WTC11 (cell line): ENCODE measurements at regions not wholly inside any gene's neighbourhood (a gene's known extent, or its start where the extent isn't known, plus 50 kb on each side); places are given as distances from the start of the nearest gene placed in this dataset.

Source experiments
- ATAC-seq: fragments of 200-7000 bp; cut with Tn5 transposase; 2 replicates; pipeline ENCODE4 v1.10.0; 2021; ENCODE audit warnings: mild to moderate bottlenecking, moderate library complexity
- CTCF ChIA-PET: fragments of 300-600 bp; sonication (Branson Sonifier 250); formaldehyde crosslinking; loops from one replicate; lab custom pipeline; 2021; ENCODE audit warnings: antibody characterized with exemption; lab: Charles Lee
- POLR2A ChIA-PET: fragments of 350-600 bp; sonication (Branson Sonifier 250); formaldehyde crosslinking; loops from one replicate; lab custom pipeline; 2021; ENCODE audit warnings: antibody characterized with exemption; lab: Charles Lee
- DNase-seq: peaks from one replicate; pipeline ENCODE4 v3.0.0; 2021; ENCODE audit warnings: low spot score
- H3K27ac Mint-ChIP-seq: 2 replicates; pipeline ENCODE4 v1.8.0; 2021; ENCODE audit warnings: mixed read lengths
- H3K27me3 Mint-ChIP-seq: 2 replicates; pipeline ENCODE4 v1.8.0; 2021; ENCODE audit warnings: low read depth, mild to moderate bottlenecking, moderate library complexity, mixed read lengths
- H3K36me3 Mint-ChIP-seq: 2 replicates; pipeline ENCODE4 v1.8.0; 2021; ENCODE audit warnings: mixed read lengths
- H3K4me1 Mint-ChIP-seq: 2 replicates; pipeline ENCODE4 v1.8.0; 2022; ENCODE audit warnings: mixed read lengths
- H3K4me3 Mint-ChIP-seq: 2 replicates; pipeline ENCODE4 v1.8.0; 2021; ENCODE audit warnings: mild to moderate bottlenecking, moderate library complexity, mixed read lengths
- H3K9me3 Mint-ChIP-seq: 2 replicates; pipeline ENCODE4 v1.8.0; 2021; ENCODE audit warnings: mixed read lengths
- CREB1 ChIP-seq: sonication (generic); formaldehyde crosslinking; IDR thresholded peaks from 2 replicates; pipeline ENCODE4 v1.8.0; 2023; ENCODE audit warnings: mild to moderate bottlenecking, missing genetic modification reagents
- CREM ChIP-seq: sonication (generic); formaldehyde crosslinking; IDR thresholded peaks from 2 replicates; pipeline ENCODE4 v1.8.1; 2022; ENCODE audit warnings: mild to moderate bottlenecking, missing genetic modification reagents, moderate library complexity
- ELF4 ChIP-seq: sonication (generic); formaldehyde crosslinking; IDR thresholded peaks from 2 replicates; pipeline ENCODE4 v1.8.1; 2022; ENCODE audit warnings: low read depth, mild to moderate bottlenecking, moderate library complexity, missing genetic modification reagents
- EMX1 ChIP-seq: fragments of 250-450 bp; sonication (Bioruptor Pico); IDR thresholded peaks from 2 replicates; pipeline ENCODE4 v1.8.0; 2021; ENCODE audit warnings: mild to moderate bottlenecking
- ETV6 ChIP-seq: sonication (generic); formaldehyde crosslinking; IDR thresholded peaks from 2 replicates; pipeline ENCODE4 v1.8.1; 2022; ENCODE audit warnings: mild to moderate bottlenecking, missing genetic modification reagents
- FOXJ3 ChIP-seq: sonication (generic); formaldehyde crosslinking; IDR thresholded peaks from 2 replicates; pipeline ENCODE4 v1.9.0; 2021; ENCODE audit warnings: missing genetic modification reagents, mild to moderate bottlenecking, borderline replicate concordance
- FOXK1 ChIP-seq: sonication (generic); formaldehyde crosslinking; IDR thresholded peaks from 2 replicates; pipeline ENCODE4 v1.8.0; 2022; ENCODE audit warnings: mild to moderate bottlenecking, moderate library complexity, missing genetic modification reagents
- GABPB1 ChIP-seq: sonication (generic); formaldehyde crosslinking; IDR thresholded peaks from 2 replicates; pipeline ENCODE4 v1.8.1; 2023; ENCODE audit warnings: mild to moderate bottlenecking, missing genetic modification reagents
- GRHL2 ChIP-seq: fragments of 250-450 bp; sonication (Bioruptor Pico); IDR thresholded peaks from 2 replicates; pipeline ENCODE4 v1.8.0; 2022; ENCODE audit warnings: mild to moderate bottlenecking, moderate library complexity; ENCODE audit not compliant: insufficient replicate concordance, severe bottlenecking
- MXD4 ChIP-seq: fragments of 250-450 bp; sonication (Bioruptor Pico); IDR thresholded peaks from 2 replicates; pipeline ENCODE4 v1.8.0; 2021; ENCODE audit warnings: mild to moderate bottlenecking, moderate library complexity, borderline replicate concordance
- NFE2L1 ChIP-seq: sonication (generic); formaldehyde crosslinking; IDR thresholded peaks from 2 replicates; pipeline ENCODE4 v1.8.1; 2023; ENCODE audit warnings: missing genetic modification reagents
- NFYB ChIP-seq: sonication (generic); formaldehyde crosslinking; conservative IDR thresholded peaks from 2 replicates; pipeline ENCODE4 v1.8.0; 2022; ENCODE audit warnings: low read depth, missing genetic modification reagents
- OVOL2 ChIP-seq: fragments of 250-450 bp; sonication (Bioruptor Pico); IDR thresholded peaks from 2 replicates; pipeline ENCODE4 v1.9.0; 2021; ENCODE audit warnings: mild to moderate bottlenecking, borderline replicate concordance
- PRRX2 ChIP-seq: fragments of 250-450 bp; sonication (Bioruptor Pico); IDR thresholded peaks from 2 replicates; pipeline ENCODE4 v1.8.0; 2021; ENCODE audit warnings: mild to moderate bottlenecking
- RORB ChIP-seq: fragments of 250-450 bp; sonication (Bioruptor Pico); IDR thresholded peaks from 2 replicates; pipeline ENCODE4 v1.9.0; 2021; ENCODE audit warnings: mild to moderate bottlenecking
- TP53 ChIP-seq: sonication (generic); formaldehyde crosslinking; IDR thresholded peaks from 2 replicates; pipeline ENCODE4 v1.8.1; 2023; ENCODE audit warnings: mild to moderate bottlenecking, missing genetic modification reagents
- ZNF671 ChIP-seq: fragments of 250-450 bp; sonication (Bioruptor Pico); IDR thresholded peaks from 2 replicates; pipeline ENCODE4 v1.8.0; 2021; ENCODE audit warnings: mild to moderate bottlenecking
- TF ChIP-seq, protein P1 (sequence below): fragments of 250-450 bp; sonication (Bioruptor Pico); conservative IDR thresholded peaks from 2 replicates; pipeline ENCODE4 v1.9.0; 2021; ENCODE audit warnings: mild to moderate bottlenecking
- TF ChIP-seq, protein P2 (sequence below): sonication (generic); formaldehyde crosslinking; conservative IDR thresholded peaks from 2 replicates; pipeline ENCODE4 v1.8.1; 2023; ENCODE audit warnings: mild to moderate bottlenecking, low read depth, missing genetic modification reagents, moderate library complexity
- TF ChIP-seq, protein P3 (sequence below): fragments of 250-450 bp; sonication (Bioruptor Pico); IDR thresholded peaks from 2 replicates; pipeline ENCODE4 v1.8.0; 2021; ENCODE audit warnings: mild to moderate bottlenecking
- TF ChIP-seq, protein P4 (sequence below): sonication (generic); formaldehyde crosslinking; IDR thresholded peaks from 2 replicates; pipeline ENCODE4 v1.8.0; 2022; ENCODE audit warnings: mild to moderate bottlenecking, missing genetic modification reagents
- TF ChIP-seq, protein P5 (sequence below): sonication (generic); formaldehyde crosslinking; IDR thresholded peaks from 2 replicates; pipeline ENCODE4 v1.8.1; 2023; ENCODE audit warnings: mild to moderate bottlenecking, missing genetic modification reagents
- TF ChIP-seq, protein P6 (sequence below): sonication (generic); formaldehyde crosslinking; IDR thresholded peaks from 2 replicates; pipeline ENCODE4 v1.8.1; 2022; ENCODE audit warnings: mild to moderate bottlenecking, moderate library complexity, missing genetic modification reagents
- TF ChIP-seq, protein P7 (sequence below): sonication (generic); formaldehyde crosslinking; IDR thresholded peaks from 2 replicates; pipeline ENCODE4 v1.8.0; 2022; ENCODE audit warnings: mild to moderate bottlenecking, missing genetic modification reagents
- TF ChIP-seq, protein P8 (sequence below): sonication (generic); formaldehyde crosslinking; IDR thresholded peaks from 2 replicates; pipeline ENCODE4 v1.8.1; 2023; ENCODE audit warnings: mild to moderate bottlenecking, moderate library complexity, missing genetic modification reagents

DNA sequence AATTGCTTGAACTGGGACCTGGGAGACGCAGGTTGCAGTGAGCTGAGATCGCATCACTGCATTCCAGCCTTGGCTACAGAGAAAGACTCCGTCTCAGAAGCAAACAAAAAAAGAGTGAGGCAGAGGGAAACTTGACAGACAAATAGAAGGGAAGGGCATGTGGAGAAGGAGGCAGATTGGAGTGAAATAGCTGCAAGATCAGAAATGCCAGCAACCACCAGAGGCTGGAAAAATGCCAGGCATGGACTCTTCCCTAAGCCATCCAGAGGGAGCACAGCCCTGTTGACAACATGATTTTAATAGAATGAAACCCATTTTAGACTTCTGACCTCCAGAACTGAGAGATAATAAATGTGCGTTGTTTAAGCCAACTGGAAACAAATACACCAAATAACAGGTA lies 447.2 kb upstream of the SPHKAP start:
- DNase-seq: no peak
- peaks cover 5% of the 10 kb centered on the region; the same call in 1 of the 2 replicates for H3K4me1 Mint-ChIP-seq
- H3K27me3 Mint-ChIP-seq: no peaks in the 10 kb centered on the region
- peaks cover 4% of the 10 kb centered on the region; the same call in 1 of the 2 replicates for H3K9me3 Mint-ChIP-seq
- TF ChIP-seq OVOL2 (CRISPR knock-in tag) (no peak), GABPB1 (CRISPR knock-in tag) (no peak), CREM (CRISPR knock-in tag) (no peak), FOXJ3 (no peak), NFYB (CRISPR knock-in tag) (no peak), ETV6 (CRISPR knock-in tag) (no peak), MXD4 (CRISPR knock-in tag) (no peak), ZNF671 (CRISPR knock-in tag) (no peak), EMX1 (CRISPR knock-in tag) (no peak), NFE2L1 (CRISPR knock-in tag) (no peak)
- TF ChIP-seq, protein P1, sequence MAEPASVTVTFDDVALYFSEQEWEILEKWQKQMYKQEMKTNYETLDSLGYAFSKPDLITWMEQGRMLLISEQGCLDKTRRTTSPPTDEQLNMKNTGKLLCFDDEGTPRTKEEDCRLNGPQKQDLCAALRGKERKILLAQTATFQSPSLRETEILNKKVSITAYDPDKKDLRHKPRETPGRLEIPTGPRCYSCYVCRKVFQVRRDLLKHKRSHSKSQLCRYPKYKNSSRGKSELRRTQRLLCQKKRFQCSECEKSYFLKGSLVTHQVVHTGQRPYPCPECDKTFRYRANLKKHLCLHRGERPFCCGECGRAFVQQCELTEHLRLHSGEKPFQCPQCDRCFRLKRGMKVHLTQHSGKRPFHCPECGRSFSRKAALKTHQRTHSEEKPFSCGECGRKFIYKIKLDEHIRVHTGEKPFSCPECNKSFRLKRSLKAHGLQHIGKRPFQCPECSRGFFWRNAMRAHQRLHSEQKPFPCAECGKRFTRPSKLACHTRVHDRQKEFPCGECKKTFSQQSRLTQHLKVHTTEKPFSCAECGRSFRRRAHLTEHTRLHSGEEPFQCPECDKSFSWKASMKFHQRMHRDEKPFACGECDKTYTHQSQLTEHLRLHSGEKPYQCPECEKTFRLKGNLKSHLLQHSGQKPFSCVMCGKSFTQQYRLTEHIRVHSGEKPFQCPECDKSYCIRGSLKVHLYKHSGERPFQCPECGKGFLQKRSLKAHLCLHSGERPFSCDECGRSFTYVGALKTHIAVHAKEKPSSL: no peak
- TF ChIP-seq, protein P2, sequence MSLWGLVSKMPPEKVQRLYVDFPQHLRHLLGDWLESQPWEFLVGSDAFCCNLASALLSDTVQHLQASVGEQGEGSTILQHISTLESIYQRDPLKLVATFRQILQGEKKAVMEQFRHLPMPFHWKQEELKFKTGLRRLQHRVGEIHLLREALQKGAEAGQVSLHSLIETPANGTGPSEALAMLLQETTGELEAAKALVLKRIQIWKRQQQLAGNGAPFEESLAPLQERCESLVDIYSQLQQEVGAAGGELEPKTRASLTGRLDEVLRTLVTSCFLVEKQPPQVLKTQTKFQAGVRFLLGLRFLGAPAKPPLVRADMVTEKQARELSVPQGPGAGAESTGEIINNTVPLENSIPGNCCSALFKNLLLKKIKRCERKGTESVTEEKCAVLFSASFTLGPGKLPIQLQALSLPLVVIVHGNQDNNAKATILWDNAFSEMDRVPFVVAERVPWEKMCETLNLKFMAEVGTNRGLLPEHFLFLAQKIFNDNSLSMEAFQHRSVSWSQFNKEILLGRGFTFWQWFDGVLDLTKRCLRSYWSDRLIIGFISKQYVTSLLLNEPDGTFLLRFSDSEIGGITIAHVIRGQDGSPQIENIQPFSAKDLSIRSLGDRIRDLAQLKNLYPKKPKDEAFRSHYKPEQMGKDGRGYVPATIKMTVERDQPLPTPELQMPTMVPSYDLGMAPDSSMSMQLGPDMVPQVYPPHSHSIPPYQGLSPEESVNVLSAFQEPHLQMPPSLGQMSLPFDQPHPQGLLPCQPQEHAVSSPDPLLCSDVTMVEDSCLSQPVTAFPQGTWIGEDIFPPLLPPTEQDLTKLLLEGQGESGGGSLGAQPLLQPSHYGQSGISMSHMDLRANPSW (CRISPR knock-in tag): no peak
- TF ChIP-seq, protein P3, sequence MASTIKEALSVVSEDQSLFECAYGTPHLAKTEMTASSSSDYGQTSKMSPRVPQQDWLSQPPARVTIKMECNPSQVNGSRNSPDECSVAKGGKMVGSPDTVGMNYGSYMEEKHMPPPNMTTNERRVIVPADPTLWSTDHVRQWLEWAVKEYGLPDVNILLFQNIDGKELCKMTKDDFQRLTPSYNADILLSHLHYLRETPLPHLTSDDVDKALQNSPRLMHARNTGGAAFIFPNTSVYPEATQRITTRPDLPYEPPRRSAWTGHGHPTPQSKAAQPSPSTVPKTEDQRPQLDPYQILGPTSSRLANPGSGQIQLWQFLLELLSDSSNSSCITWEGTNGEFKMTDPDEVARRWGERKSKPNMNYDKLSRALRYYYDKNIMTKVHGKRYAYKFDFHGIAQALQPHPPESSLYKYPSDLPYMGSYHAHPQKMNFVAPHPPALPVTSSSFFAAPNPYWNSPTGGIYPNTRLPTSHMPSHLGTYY (CRISPR knock-in tag): no peak
- TF ChIP-seq, protein P4, sequence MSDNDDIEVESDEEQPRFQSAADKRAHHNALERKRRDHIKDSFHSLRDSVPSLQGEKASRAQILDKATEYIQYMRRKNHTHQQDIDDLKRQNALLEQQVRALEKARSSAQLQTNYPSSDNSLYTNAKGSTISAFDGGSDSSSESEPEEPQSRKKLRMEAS (CRISPR knock-in tag): no peak
- TF ChIP-seq, all 79 proteins: peak for 0
- H3K27ac Mint-ChIP-seq: no peak overlapping the region
- POLR2A ChIA-PET: no interaction called here
- H3K4me3 Mint-ChIP-seq: no peak overlapping the region
- CTCF ChIA-PET: no interaction called here
- no peak for ATAC-seq
- no peaks in the 10 kb centered on the region for H3K36me3 Mint-ChIP-seq

DNA sequence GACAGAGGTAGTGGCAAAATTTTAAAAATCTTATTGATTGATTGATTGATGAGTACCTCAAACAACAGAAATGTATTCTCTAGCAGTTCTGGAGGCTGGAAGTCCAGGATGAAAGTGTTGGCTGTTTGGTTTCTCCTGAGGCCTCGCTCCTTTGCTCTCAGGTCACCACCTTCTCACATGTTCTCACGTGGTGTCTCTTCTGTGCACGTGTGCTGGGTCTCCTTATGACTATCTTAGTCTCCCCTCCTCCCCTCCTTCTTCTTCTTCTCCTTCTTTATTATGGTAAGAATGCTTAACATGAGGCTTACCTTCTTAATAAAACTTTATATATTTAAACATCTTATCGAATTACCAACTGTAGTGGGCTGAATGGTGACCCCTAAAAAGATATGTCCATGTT lies 446.0 kb upstream of the SPHKAP start:
- no peak for ATAC-seq
- no peak for DNase-seq
- Mint-ChIP-seq H3K27ac (no peak overlapping the region), H3K27me3 (no peaks in the 10 kb centered on the region), H3K36me3 (no peaks in the 10 kb centered on the region), H3K9me3 (peaks cover 2% of the 10 kb centered on the region; the same call in 1 of the 2 replicates), H3K4me1 (peaks cover 5% of the 10 kb centered on the region; the same call in 1 of the 2 replicates), H3K4me3 (no peak overlapping the region)
- CTCF ChIA-PET: no interaction called here
- POLR2A ChIA-PET: no interaction called here
- no peak for TF ChIP-seq ELF4
- TF ChIP-seq, protein P5, sequence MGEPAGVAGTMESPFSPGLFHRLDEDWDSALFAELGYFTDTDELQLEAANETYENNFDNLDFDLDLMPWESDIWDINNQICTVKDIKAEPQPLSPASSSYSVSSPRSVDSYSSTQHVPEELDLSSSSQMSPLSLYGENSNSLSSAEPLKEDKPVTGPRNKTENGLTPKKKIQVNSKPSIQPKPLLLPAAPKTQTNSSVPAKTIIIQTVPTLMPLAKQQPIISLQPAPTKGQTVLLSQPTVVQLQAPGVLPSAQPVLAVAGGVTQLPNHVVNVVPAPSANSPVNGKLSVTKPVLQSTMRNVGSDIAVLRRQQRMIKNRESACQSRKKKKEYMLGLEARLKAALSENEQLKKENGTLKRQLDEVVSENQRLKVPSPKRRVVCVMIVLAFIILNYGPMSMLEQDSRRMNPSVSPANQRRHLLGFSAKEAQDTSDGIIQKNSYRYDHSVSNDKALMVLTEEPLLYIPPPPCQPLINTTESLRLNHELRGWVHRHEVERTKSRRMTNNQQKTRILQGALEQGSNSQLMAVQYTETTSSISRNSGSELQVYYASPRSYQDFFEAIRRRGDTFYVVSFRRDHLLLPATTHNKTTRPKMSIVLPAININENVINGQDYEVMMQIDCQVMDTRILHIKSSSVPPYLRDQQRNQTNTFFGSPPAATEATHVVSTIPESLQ: no peak
- TF ChIP-seq TP53 (CRISPR knock-in tag): no peak
- TF ChIP-seq GRHL2 (CRISPR knock-in tag): no peak
- TF ChIP-seq, protein P6, sequence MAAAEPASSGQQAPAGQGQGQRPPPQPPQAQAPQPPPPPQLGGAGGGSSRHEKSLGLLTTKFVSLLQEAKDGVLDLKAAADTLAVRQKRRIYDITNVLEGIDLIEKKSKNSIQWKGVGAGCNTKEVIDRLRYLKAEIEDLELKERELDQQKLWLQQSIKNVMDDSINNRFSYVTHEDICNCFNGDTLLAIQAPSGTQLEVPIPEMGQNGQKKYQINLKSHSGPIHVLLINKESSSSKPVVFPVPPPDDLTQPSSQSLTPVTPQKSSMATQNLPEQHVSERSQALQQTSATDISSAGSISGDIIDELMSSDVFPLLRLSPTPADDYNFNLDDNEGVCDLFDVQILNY (CRISPR knock-in tag): no peak
- TF ChIP-seq RORB (CRISPR knock-in tag): no peak
- TF ChIP-seq CREB1 (CRISPR knock-in tag): no peak
- TF ChIP-seq, protein P7, sequence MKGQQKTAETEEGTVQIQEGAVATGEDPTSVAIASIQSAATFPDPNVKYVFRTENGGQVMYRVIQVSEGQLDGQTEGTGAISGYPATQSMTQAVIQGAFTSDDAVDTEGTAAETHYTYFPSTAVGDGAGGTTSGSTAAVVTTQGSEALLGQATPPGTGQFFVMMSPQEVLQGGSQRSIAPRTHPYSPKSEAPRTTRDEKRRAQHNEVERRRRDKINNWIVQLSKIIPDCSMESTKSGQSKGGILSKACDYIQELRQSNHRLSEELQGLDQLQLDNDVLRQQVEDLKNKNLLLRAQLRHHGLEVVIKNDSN: no peak
- TF ChIP-seq FOXK1 (CRISPR knock-in tag): no peak
- TF ChIP-seq, protein P8, sequence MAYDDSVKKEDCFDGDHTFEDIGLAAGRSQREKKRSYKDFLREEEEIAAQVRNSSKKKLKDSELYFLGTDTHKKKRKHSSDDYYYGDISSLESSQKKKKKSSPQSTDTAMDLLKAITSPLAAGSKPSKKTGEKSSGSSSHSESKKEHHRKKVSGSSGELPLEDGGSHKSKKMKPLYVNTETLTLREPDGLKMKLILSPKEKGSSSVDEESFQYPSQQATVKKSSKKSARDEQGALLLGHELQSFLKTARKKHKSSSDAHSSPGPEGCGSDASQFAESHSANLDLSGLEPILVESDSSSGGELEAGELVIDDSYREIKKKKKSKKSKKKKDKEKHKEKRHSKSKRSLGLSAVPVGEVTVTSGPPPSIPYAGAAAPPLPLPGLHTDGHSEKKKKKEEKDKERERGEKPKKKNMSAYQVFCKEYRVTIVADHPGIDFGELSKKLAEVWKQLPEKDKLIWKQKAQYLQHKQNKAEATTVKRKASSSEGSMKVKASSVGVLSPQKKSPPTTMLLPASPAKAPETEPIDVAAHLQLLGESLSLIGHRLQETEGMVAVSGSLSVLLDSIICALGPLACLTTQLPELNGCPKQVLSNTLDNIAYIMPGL: no peak
- no peak for TF ChIP-seq PRRX2 (CRISPR knock-in tag)
